Activated CD4-positive, alpha-beta T cell treated with anti-CD3 and anti-CD28 coated beads for 48 hours (primary cell): ENCODE measurements at regions not wholly inside any gene's neighbourhood (a gene's known extent, or its start where the extent isn't known, plus 50 kb on each side); places are given as distances from the start of the nearest gene placed in this dataset.

Experiments used
- DNase-seq: peaks from one replicate; pipeline ENCODE4 v3.0.0-alpha.2; 2020

GRCh38 chr14:56512521-56512920 is 67.1 kb upstream of the TMEM260 start:
- DNase-seq: no peak

DNA sequence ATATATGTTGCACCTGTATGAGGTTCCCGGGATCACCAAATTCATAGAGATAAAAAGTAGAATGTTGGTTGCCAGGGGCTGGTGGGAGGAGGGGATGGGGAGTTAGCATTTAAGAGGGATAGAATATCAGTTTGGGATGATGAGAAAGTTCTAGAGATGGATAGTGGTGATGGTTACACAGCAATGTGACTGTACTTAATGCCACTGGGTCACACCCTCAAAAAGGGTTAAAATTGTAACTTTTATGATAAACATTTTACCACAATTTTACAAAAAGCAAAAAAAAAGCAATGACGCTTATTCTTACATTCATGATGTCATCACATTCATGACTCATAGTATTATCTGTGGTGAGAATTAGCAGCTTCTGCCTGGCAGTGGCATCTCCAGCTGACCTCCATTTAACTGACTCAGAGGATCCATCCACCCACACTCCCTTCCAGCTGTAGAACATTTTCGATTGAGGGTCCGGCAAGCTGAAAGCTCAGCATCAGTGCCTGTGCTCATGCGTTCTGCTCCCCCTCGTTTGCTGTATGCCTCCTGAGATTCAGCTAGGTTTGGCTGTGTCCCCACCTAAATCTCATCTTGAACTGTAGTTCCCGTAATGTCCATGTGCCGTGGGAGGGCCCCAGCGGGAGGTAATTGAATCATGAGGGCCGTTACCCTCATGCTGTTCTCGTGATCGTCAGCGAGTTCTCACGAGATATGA is 64.8 kb upstream of the TMEM260 start:
- peak; percentile 34 for DNase-seq

DNA sequence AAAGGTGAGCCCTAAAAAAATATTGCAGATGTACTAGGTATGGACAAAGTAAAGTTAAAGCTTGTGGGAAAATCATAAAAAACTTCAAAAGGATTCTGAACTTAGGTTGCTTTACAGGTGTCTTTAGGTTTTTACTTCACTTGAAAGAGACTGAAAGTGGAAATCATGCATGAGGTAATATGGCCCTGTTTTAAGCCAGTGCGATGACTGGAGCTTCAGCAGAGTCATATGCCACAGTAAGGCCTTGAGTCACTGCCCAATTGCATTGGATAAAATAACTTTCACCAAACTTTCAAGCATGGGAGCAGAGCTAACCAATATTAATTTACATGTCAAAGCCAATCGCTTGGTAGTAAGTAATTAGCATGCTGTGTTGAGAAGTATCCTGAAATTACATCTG is 63.9 kb upstream of the TMEM260 start:
- no peak for DNase-seq

DNA sequence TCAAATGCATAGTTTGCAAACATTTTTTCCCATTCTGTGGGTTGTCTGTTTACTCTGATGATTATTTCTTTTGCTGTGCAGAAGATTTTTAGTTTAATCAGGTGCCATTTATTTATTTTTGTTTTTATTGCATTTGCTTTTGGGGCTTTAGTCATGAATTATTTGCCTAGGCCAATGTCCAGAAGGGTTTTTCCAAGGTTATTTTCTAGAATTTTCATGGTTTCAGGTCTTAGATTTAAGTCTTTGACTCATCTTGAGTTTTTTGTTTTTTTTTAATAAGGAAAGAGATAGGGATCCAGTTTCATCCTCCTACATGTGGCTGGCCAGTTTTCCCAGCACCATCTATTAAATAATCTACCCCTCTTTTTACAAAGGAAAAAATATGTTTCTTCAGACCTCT is 57.2 kb upstream of the TMEM260 start:
- no peak for DNase-seq

DNA sequence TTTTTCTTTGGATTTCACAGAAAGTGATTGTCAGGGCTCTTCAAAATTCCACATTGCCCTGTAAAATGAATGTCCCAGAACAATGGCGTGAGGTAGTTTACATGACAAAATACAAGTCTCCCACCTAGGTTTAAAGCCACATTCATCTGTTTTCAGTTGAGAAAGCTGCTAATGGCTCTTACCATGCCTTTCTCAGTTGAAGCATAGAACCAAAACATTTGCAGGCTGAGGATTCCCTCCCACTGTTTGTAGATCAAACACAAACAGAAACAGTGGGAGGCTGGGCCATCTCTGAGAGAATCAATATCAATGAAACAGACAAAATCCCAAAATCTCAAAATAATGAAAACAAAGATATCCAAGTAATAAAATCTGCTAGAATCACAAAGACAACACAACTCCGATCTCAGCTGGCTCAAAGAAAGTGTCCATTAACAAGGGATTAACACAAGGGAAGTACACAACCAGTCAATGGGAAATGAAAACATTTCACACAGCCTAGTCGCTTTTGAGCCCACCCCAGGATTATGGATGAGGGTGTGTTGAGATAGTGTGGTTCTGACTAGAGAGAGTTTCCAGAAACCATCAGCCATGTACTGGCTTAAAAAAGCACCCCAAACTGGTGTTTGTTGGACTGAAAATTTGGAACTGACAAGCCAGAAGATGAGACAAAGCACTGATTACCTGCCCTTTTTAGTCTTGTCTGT is 54.5 kb upstream of the TMEM260 start:
- no peak for DNase-seq

DNA sequence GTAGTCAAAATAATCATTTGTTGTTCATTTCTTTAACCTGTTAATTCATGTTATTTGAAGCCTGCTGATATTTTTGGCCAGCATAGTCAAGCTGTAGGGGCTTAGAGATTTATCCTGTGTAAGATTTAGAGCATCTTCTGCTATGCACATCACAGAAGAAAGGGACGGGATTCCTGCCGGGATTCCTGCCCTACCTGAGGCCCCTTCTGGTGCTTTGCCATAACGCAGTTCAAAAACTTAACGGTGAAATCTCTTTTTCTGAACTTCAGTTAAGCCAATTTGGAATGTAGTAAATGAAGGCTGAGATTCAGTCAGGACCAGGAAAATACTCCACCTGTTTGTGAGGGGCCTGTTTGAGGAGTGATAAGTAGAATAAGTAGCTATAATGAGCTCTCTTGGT is 50.7 kb upstream of the TMEM260 start:
- DNase-seq: no peak
